ENCODE measurements at regions not wholly inside any gene's neighbourhood (a gene's known extent, or its start where the extent isn't known, plus 50 kb on each side); places are given as distances from the start of the nearest gene placed in this dataset.
A peak's percentile ranks its signal among the peaks of the same experiment; 100 is the strongest.

- DNase-seq (ENCODE audit: extremely low spot score), result no peak
- H3K4me3 ChIP-seq, result no peak overlapping the region
- 89% methylated on average over 5 of the region's 5 CpGs for WGBS
- intact Hi-C loops (cut with DNase I), result no loop called here
- no peaks in the 10 kb centered on the region for H3K9me3 ChIP-seq
- H3K36me3 ChIP-seq, result no peaks in the 10 kb centered on the region
- TF ChIP-seq POLR2AphosphoS5 (IDR thresholded peaks at IDR 0.05), result no peak
- no peak for TF ChIP-seq POLR2A (IDR thresholded peaks at IDR 0.05; ENCODE audit: low read depth)
- TF ChIP-seq CTCF (IDR thresholded peaks at IDR 0.05), result no peak
- no peak for TF ChIP-seq EP300 (IDR thresholded peaks at IDR 0.05)
- no peak overlapping the region for H3K27ac ChIP-seq (replicated peaks in 1 of 4)
- H3K27me3 ChIP-seq, result no peaks in the 10 kb centered on the region
- H3K4me1 ChIP-seq, result no peaks in the 10 kb centered on the region
Observed at GRCh38 chr6:151671195-151671594, 136.3 kb upstream of the ESR1 start.

GRCh38 chr6:151674578-151674977 is 132.9 kb upstream of the ESR1 start:
- no peaks in the 10 kb centered on the region for H3K4me1 ChIP-seq
- no peak overlapping the region for H3K27ac ChIP-seq (replicated peaks in 1 of 4)
- H3K4me3 ChIP-seq, result no peak overlapping the region
- no peaks in the 10 kb centered on the region for H3K27me3 ChIP-seq
- WGBS, result 90% methylated on average over 3 of the region's 3 CpGs
- TF ChIP-seq CTCF (IDR thresholded peaks at IDR 0.05) (no peak), POLR2A (IDR thresholded peaks at IDR 0.05; ENCODE audit: low read depth) (no peak), EP300 (IDR thresholded peaks at IDR 0.05) (no peak), POLR2AphosphoS5 (IDR thresholded peaks at IDR 0.05) (no peak)
- no peaks in the 10 kb centered on the region for H3K9me3 ChIP-seq
- no peak for DNase-seq (ENCODE audit: extremely low spot score)
- H3K36me3 ChIP-seq, result no peaks in the 10 kb centered on the region
- intact Hi-C loops (cut with DNase I), result no loop called here

GRCh38 chr6:151675746-151676459 is 131.6 kb upstream of the ESR1 start:
- intact Hi-C loops (cut with DNase I), result no loop called here
- DNase-seq (ENCODE audit: extremely low spot score), result no peak

GRCh38 chr6:151676460-151676945 is 131.0 kb upstream of the ESR1 start:
- H3K27ac ChIP-seq (replicated peaks in 1 of 4), result no peak overlapping the region
- no peak for DNase-seq (ENCODE audit: extremely low spot score)
- H3K27me3 ChIP-seq, result no peaks in the 10 kb centered on the region
- no peaks in the 10 kb centered on the region for H3K9me3 ChIP-seq
- intact Hi-C loops (cut with DNase I), result no loop called here
- peaks cover 0 to 8% (median 6%) of the 10 kb centered on the region in 4 donors for H3K4me1 ChIP-seq
- H3K36me3 ChIP-seq, result no peaks in the 10 kb centered on the region
- H3K4me3 ChIP-seq, result no peak overlapping the region
- no peak for TF ChIP-seq POLR2A (IDR thresholded peaks at IDR 0.05; ENCODE audit: low read depth)
- TF ChIP-seq EP300 (IDR thresholded peaks at IDR 0.05), result no peak
- TF ChIP-seq POLR2AphosphoS5 (IDR thresholded peaks at IDR 0.05), result no peak
- TF ChIP-seq CTCF (IDR thresholded peaks at IDR 0.05), result no peak
- 75% methylated on average over 7 of the region's 7 CpGs for WGBS

More at GRCh38 chr6:151675746-151676459, 131.6 kb upstream of the ESR1 start:
- Histone ChIP-seq H3K4me1 (peaks cover 0 to 3% (median under 1%) of the 10 kb centered on the region in 4 donors), H3K9me3 (no peaks in the 10 kb centered on the region), H3K27ac (replicated peaks in 1 of 4) (no peak overlapping the region), H3K36me3 (no peaks in the 10 kb centered on the region), H3K27me3 (no peaks in the 10 kb centered on the region), H3K4me3 (no peak overlapping the region)
- TF ChIP-seq POLR2A (IDR thresholded peaks at IDR 0.05; ENCODE audit: low read depth) (no peak), EP300 (IDR thresholded peaks at IDR 0.05) (no peak), CTCF (IDR thresholded peaks at IDR 0.05) (peak; percentile 35 to 69 (median 41))
- WGBS, result 41% methylated on average over 8 of the region's 8 CpGs
